ENCODE measurements at regions not wholly inside any gene's neighbourhood (a gene's known extent, or its start where the extent isn't known, plus 50 kb on each side); places are given as distances from the start of the nearest gene placed in this dataset.
"Not testable (repeated sequence)": the region's sequence is repeated elsewhere in the genome, so short reads cannot be mapped to it uniquely, and the experiment has no call there.

GRCh38 chr1:157288006-157288405 is 149.8 kb upstream of the ETV3 start:
- DNase-seq, result no peak

GRCh38 chr1:157287462-157287861 is 149.3 kb upstream of the ETV3 start:
- no peak for DNase-seq

- DNase-seq, result no peak
These were observed 148.6 kb upstream of the ETV3 start for GRCh38 chr1:157286646-157287420.

DNA sequence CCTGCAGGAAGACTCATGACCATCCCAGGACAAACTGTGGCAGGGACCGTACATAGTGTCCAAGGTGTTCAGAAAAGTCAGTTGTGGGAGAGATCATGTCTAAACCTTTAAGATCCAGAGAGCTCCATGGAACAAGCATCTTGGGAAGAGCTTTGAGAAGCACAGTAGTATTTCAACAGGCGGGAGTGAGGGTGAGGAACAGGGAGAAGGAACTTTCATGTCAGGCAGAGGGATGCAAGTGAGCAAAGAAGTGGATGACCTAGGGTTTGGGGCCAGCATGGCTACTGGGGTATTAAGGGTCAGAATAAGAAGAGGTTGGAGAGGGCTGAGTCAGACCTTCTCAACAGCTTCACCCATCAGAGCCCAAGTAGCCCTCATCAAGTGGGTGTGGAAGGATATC is 147.9 kb upstream of the ETV3 start:
- DNase-seq, result no peak

DNA sequence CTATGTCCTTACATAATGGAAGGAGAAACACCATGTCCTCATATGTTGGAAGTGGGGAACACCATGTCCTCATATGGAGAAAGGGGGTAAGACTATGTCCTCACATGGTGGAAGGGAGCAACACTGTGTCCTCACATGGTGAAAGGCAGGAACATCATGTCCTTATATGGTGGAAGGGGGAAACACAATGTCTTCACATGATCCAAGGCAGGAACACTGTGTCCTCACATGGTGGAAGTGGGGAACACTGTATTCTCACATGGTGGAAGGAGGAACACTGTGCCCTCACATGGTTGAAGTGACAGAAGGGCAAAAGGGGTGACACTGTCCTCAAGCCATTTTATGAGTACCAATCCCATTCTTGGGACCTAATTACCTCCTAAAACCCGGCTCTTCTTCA is 146.3 kb upstream of the ETV3 start:
- DNase-seq, result no peak

DNA sequence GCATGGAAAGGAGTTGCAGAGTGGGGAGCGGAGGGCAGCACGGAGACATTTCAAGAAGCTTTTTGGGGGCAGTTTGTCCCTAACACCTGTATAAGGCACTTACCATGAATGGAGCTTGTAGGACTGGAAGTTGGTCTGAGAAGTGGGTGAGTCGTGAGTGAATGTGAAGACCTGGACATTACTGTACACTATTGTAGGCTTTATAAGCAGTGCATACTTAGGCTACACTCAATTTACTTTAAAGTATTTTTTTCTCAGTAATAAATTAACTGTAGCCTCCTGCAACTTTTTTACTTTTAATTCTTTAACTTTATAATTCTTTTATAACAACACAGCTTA is 141.6 kb upstream of the ETV3 start:
- DNase-seq, result no peak

DNA sequence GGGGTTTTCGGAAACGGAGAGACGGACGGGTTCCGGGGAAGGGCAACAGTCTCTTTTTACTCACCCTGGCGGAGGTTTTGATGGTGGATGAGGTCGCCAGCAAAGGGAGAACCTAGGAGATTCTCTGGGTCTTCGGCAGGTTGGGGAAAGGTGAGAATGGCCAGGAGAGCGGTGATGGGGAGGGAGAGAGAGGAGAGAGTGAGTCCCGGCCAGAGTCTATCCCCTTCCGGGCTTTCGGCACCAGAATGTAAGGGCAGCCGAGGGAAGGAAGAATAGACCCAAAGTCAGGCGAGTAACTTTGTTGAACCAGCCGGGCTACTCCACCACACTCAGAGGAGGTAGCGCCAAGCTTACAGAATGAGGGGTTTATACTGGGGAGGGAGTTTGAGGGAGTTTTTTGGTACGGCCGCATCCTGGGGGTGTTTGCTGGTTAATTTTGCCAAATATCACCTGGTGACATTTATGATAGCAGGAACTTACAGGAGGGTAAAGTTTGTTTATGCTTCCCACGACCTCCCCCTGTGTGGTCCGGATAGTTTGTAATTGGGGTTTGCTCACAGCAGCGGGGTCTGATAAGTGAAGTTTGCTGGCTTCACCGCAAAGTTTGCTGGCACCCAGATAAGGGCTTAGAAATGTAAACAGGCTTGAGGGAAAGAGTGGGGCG is 141.1 kb upstream of the ETV3 start:
- DNase-seq, result no peak

DNA sequence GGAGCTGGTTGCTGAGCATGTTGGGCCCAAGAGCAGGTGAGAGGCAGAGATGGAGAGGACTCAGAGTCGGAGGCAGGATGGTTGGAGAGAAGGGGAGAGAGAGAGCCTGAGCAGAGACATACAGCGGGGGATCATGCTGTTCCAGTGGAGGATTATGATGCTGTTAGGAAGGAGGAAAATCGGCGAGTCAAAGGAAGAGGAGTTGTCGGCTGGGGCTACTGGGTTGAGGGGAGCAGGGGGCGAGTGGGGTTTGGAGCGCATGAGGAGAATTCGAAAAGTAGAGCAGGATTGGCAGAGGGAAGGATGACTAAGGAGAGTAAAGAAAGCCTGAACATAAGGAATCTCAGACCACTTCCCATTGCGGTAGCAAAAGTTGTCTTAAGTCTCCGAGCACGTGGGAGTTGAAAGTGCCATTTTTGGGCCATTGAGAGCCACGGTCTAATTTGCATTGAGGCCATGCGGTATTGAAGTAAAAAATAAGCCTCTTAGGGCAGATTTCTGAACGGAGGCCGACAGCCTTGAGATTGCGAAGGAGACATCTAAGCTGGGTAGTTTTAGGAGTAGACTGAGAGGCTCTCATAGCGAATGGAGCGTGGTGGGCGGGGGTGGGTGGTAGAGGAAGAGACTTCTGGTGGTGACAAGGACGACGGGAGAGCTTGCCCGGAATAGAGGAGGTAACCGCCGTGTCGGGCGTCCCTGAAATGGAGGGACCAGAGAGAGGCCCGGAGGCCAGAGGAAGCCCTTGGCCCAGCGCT is 140.4 kb upstream of the ETV3 start:
- no peak for DNase-seq

GRCh38 chr1:157277913-157278312 is 139.7 kb upstream of the ETV3 start:
- DNase-seq, result no peak

GRCh38 chr1:157277281-157277680 is 139.1 kb upstream of the ETV3 start:
- no peak for DNase-seq

DNA sequence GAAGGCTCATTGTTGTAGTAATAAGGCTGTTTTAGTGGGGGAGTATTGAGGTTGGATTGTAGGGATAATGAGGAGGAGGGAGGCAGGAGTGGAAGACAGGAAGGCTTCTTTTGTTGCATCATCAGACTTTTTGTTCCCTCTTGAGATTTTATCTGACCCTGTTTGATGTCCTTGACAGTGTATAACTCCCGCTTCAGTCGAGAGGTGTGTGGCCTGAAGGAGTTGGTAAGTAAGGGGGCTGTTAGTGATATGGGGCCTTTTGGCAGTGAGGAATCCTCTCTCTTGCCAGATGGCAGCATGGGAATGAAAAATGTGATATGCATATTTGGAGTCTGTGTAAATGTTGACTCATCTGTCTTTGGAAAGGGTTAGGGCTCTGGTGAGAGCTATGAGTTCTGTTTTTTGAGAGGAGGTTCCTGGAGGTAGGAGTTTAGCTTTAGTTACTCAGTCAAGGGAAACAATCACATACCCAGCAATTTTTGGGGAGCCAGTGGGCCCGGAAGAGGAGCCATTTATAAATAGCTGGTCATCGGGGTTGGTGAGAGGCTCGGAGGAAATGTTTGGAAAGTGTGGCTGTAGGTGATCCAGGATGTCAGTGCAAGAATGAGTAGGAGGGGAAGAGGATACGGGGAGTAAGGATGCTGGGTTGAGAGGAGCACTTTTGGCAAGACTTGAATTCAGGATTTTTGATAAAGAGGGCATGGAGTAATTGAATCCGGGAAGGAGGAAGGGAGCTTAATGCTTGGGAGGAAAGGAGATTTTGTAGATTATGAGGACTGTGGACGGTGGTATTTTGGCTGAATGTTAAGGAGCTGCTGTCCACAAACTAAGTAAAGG is 136.7 kb upstream of the ETV3 start:
- DNase-seq, result no peak

DNA sequence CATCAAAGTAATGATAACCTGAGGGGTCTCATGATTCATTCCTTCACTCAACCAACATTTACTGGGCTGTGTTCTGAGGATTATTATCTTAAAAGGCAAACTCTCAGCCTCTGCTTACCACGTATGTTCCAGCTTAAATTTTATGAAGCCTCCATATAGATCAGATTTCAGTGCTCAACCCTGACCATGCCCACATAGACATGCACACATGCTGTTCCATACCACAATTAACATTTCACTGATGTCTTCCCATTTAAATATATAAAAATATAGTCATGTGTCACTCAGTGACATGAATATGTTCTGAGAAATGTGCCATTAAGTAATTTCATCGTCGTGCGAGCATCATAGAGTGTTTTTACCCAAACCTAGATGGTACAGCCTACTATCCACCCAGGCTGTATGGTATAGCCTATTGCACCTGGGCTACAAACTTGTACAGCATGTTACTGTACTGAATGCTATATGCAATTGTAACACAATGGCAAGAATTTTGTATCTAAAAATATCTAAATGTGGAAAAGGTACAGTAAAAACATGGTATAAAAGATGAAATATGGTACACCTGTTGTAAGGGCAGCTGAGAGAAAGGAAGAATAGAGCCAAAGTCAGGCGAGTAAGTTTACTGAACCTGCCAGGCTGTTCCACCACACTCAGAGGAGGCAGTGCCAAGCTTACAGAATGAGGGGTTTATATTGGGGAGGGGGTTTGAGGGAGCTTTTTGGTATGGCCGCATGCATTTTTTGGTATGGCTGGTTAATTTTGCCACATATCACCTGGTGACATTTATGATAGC is 134.7 kb upstream of the ETV3 start:
- DNase-seq, result no peak

- no peak for DNase-seq
These were observed 134.1 kb upstream of the ETV3 start for GRCh38 chr1:157272264-157272663.

DNA sequence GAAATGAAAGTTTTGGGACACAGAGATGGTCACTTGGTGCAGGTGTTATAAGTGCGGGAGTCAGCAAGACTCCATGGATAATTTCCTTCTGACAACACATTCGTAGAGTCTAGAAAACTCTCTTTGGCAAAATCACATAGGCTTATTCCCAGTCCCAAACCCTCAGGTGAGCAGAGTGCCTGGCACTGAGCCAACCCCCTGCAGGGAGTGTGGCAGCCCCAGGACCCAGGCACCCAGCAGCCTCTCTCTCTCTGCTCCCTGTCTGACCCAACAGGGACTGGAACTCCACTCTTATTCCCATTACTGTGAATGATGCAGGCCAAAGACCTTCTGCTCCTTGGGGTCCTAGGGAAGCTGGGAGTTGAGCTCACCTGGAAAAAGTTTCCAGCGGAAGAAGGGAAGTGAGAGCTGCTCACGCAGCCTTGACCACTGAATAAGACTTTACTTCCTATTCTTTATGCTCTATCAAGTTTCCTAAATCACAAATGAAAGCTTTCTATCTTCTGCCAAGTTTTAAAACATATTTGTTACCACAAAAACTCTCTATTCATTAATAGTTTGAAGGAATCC is 132.6 kb upstream of the ETV3 start:
- no peak for DNase-seq

GRCh38 chr1:157269656-157270375 is 131.6 kb upstream of the ETV3 start:
- no peak for DNase-seq

GRCh38 chr1:157262891-157263290 is 124.7 kb upstream of the ETV3 start:
- no peak for DNase-seq

- DNase-seq, result no peak
These were observed 124.2 kb upstream of the ETV3 start for GRCh38 chr1:157262422-157262821.

- DNase-seq, result not testable (repeated sequence)
These were observed 117.7 kb upstream of the ETV3 start for GRCh38 chr1:157255891-157256290.

GRCh38 chr1:157254183-157254582 is 116.0 kb upstream of the ETV3 start:
- DNase-seq, result not testable (repeated sequence)

DNA sequence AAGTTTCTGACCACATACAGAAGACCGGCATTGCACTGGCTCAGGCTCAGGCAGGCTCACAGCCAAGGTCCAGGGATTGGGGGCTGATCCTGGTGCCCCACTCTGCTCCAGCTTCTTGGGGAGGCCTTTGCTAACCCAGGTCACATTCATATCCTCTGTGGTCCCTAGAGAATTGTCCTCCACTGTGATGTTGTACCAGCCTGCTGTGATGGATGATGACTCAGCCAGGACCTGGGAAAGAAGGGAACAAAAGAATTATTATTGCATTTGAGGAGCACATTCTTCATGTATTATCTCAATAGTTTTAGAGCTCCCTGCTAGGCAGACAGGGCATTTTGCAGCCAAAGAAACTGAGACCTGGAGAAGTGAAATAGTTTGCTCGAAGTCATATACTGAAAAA is 114.3 kb upstream of the ETV3 start:
- no peak for DNase-seq

- no peak for DNase-seq
These were observed 111.5 kb upstream of the ETV3 start for GRCh38 chr1:157249739-157250138.
